K562 (cell line): ENCODE measurements at regions not wholly inside any gene's neighbourhood (a gene's known extent, or its start where the extent isn't known, plus 50 kb on each side); places are given as distances from the start of the nearest gene placed in this dataset.

Experiments used
- ATAC-seq: fragments of 200-7000 bp; cut with Tn5 transposase; 3 replicates; pipeline ENCODE4 v1.9.1; 2020; ENCODE audit warnings: moderate library complexity
- BruUV-seq: library from RNA; stranded (reverse); fragments of 400-500 nt; replicated peaks from 2 replicates; lab custom pipeline; 2021; lab: Mats Ljungman, UMichigan
- CTCF ChIA-PET: fragments of 300-600 bp; formaldehyde crosslinking; extraction: SDS; loops from one replicate; lab custom pipeline; 2021; ENCODE audit warnings: low intra/inter-chr PET ratio; lab: Yijun Ruan, JAX
- POLR2A ChIA-PET: fragments of 300-600, 350-650 bp; sonication (Branson Sonifier 250); formaldehyde crosslinking; extraction: SDS; loops from one replicate; lab custom pipeline; 2021; ENCODE audit warnings: antibody characterized with exemption, inconsistent platforms; lab: Yijun Ruan, JAX
- DNase-seq, 4 experiments: peaks; one replicate each; pipeline versions ENCODE4 v3.0.0 to v3.0.0-alpha.2; 2011 to 2018; ENCODE audit warnings: low spot score in 3 of 4, mixed read lengths in 3 of 4; ENCODE audit errors: extremely low read depth in 1 of 4
- FAIRE-seq: peaks from 2 replicates; lab custom pipeline; 2011; peaks lifted over from hg19 to GRCh38; lab: Jason Lieb, UNC
- H2AFZ ChIP-seq: 2 replicates; pipeline ENCODE4 v1.6.0; 2011; ENCODE audit warnings: low read depth, low read length, control low read depth, inconsistent platforms
- H3K27ac ChIP-seq: fragments of 200-600 bp; 3 replicates; pipeline ENCODE4 v1.8.0; 2011; ENCODE audit warnings: low read depth, mild to moderate bottlenecking, control low read depth, inconsistent platforms, low read length, moderate library complexity, mixed read lengths; ENCODE audit errors: extremely low read depth
- H3K27me3 ChIP-seq, 2 experiments: fragments of 300-600 bp in 1 of 2; 2 replicates in 1 of 2; 3 replicates in 1 of 2; pipeline versions ENCODE4 v1.6.0 to v1.8.0; 2011; ENCODE audit warnings: inconsistent platforms in 2 of 2, low read length in 2 of 2, mild to moderate bottlenecking in 1 of 2, mixed read lengths in 1 of 2, moderate library complexity in 1 of 2; ENCODE audit not compliant: control insufficient read depth in 2 of 2, insufficient read depth in 2 of 2
- H3K36me3 ChIP-seq: fragments of 300-600 bp; 3 replicates; pipeline ENCODE4 v1.8.0; 2011; ENCODE audit warnings: mild to moderate bottlenecking, low read length, inconsistent platforms; ENCODE audit not compliant: control insufficient read depth, insufficient read depth
- H3K4me1 ChIP-seq, 2 experiments: fragments of 200-600 bp in 1 of 2; replicated peaks in 1 of 2; 2 replicates in 1 of 2; 3 replicates in 1 of 2; pipeline versions ENCODE4 v1.5.1 to v1.8.0; 2011; ENCODE audit warnings: inconsistent platforms in 2 of 2, low read length in 2 of 2, mild to moderate bottlenecking in 1 of 2, mixed read lengths in 1 of 2, moderate library complexity in 1 of 2; ENCODE audit not compliant: control insufficient read depth in 2 of 2, insufficient read depth in 2 of 2
- H3K4me2 ChIP-seq: 2 replicates; pipeline ENCODE4 v1.6.1; 2011; ENCODE audit warnings: low read length, control low read depth, inconsistent platforms, mixed read lengths; ENCODE audit not compliant: insufficient read depth
- H3K4me3 ChIP-seq: fragments of 200-600 bp; sonication (generic), shearing (Covaris generic); 2 replicates; pipeline ENCODE4 v1.5.1; 2016; ENCODE audit warnings: control low read depth, inconsistent platforms
- H3K79me2 ChIP-seq: fragments of 200-600 bp; 3 replicates; pipeline ENCODE4 v1.8.0; 2011; ENCODE audit warnings: low read length, inconsistent platforms; ENCODE audit not compliant: control insufficient read depth, insufficient read depth
- H3K9ac ChIP-seq, 2 experiments: 2 replicates each; pipeline versions ENCODE4 v1.6.0 to v1.6.1; 2011; ENCODE audit warnings: low read depth in 2 of 2, low read length in 2 of 2, control low read depth in 1 of 2, inconsistent platforms in 1 of 2, mild to moderate bottlenecking in 1 of 2, mixed read lengths in 1 of 2; ENCODE audit not compliant: insufficient read depth in 1 of 2
- H3K9me1 ChIP-seq: one replicate; pipeline ENCODE4 v1.6.0; 2011; ENCODE audit warnings: inconsistent platforms, mild to moderate bottlenecking, low read length, moderate library complexity; ENCODE audit not compliant: control insufficient read depth, insufficient read depth
- H3K9me3 ChIP-seq: replicated peaks from 2 replicates; pipeline ENCODE4 v1.5.1; 2011; ENCODE audit warnings: low read depth, low read length, inconsistent platforms; ENCODE audit not compliant: control insufficient read depth, insufficient read depth
- H4K20me1 ChIP-seq: replicated peaks from 2 replicates; pipeline ENCODE4 v1.6.1; 2011; ENCODE audit warnings: low read length, inconsistent platforms, mixed read lengths; ENCODE audit not compliant: control insufficient read depth, insufficient read depth
- CREB3L1 ChIP-seq: fragments of 450-650 bp; IDR thresholded peaks from 2 replicates; pipeline ENCODE4 v1.6.1; 2014; ENCODE audit warnings: low read depth, mild to moderate bottlenecking, moderate library complexity, borderline replicate concordance
- CREB5 ChIP-seq: fragments of 250-450 bp; sonication (Bioruptor Pico); IDR thresholded peaks from 2 replicates; pipeline ENCODE4 v1.5.0; 2020; ENCODE audit warnings: mild to moderate bottlenecking
- DLX4 ChIP-seq: fragments of 250-450 bp; sonication (Bioruptor Pico); IDR thresholded peaks from 2 replicates; pipeline ENCODE4 v1.6.1; 2021; ENCODE audit warnings: mild to moderate bottlenecking
- FOXM1 ChIP-seq, 2 experiments: fragments of 450-650 bp in 1 of 2; sonication (generic) in 1 of 2; formaldehyde crosslinking in 1 of 2; IDR thresholded peaks; 2 replicates each; pipeline versions ENCODE4 v1.6.1 to v1.9.0; 2017 to 2022; ENCODE audit warnings: low read depth in 2 of 2, mild to moderate bottlenecking in 2 of 2, missing genetic modification reagents in 1 of 2, moderate library complexity in 1 of 2
- HNRNPUL1 ChIP-seq: fragments of 200-400 bp; formaldehyde crosslinking; IDR thresholded peaks from 2 replicates; pipeline ENCODE4 v1.6.1; 2017; ENCODE audit warnings: low read length
- KAT2B ChIP-seq: IDR thresholded peaks from one replicate; pipeline ENCODE4 v1.6.1; 2012; ENCODE audit warnings: low read depth, mild to moderate bottlenecking, control low read depth, inconsistent platforms, low read length, moderate library complexity
- MAFK ChIP-seq: IDR thresholded peaks from 2 replicates; pipeline ENCODE4 v1.6.1; 2011; ENCODE audit warnings: low read length, improper control_type of control experiment
- MEF2A ChIP-seq: IDR thresholded peaks from 2 replicates; pipeline ENCODE4 v1.6.1; 2011; ENCODE audit warnings: low read depth, mild to moderate bottlenecking, low read length, moderate library complexity; ENCODE audit not compliant: control insufficient read depth
- NR2C1 ChIP-seq, 2 experiments: fragments of 450-650 bp; IDR thresholded peaks; 2 replicates each; pipeline ENCODE4 v1.6.1; 2017; ENCODE audit warnings: mild to moderate bottlenecking in 2 of 2, antibody characterized with exemption in 1 of 2, inconsistent platforms in 1 of 2, missing compliant biosample characterization in 1 of 2, missing genetic modification characterization in 1 of 2
- POLR3G ChIP-seq: IDR thresholded peaks from 2 replicates; pipeline ENCODE4 v1.6.1; 2011; ENCODE audit not compliant: insufficient read length, insufficient replicate concordance; ENCODE audit errors: extremely low read depth
- PURB ChIP-seq: sonication (generic); formaldehyde crosslinking; IDR thresholded peaks from 2 replicates; pipeline ENCODE4 v1.9.0; 2021; ENCODE audit warnings: low read depth, mild to moderate bottlenecking, missing genetic modification reagents
- THRAP3 ChIP-seq: fragments of 450-650 bp; IDR thresholded peaks from 2 replicates; pipeline ENCODE4 v1.6.1; 2016; ENCODE audit warnings: mild to moderate bottlenecking, inconsistent platforms, borderline replicate concordance
- ZNF277 ChIP-seq: fragments of 250-450 bp; sonication (Bioruptor Pico); IDR thresholded peaks from 2 replicates; pipeline ENCODE4 v1.8.0; 2022; ENCODE audit warnings: inconsistent platforms, mild to moderate bottlenecking, moderate library complexity, borderline replicate concordance
- ZNF280B ChIP-seq: fragments of 250-450 bp; sonication (Bioruptor Pico); IDR thresholded peaks from 2 replicates; pipeline ENCODE4 v1.5.1; 2021; ENCODE audit warnings: mild to moderate bottlenecking
- ZNF644 ChIP-seq: fragments of 200-800 bp; sonication (Bioruptor generic); IDR thresholded peaks from 2 replicates; pipeline ENCODE4 v1.6.1; 2016; ENCODE audit warnings: low read depth, missing genetic modification characterization, missing compliant biosample characterization
- WGBS: fragments of 100-300 bp; shearing (Covaris generic); methylation state at CpG from one replicate; pipeline ENCODE4 v1.1.6; 2016; ENCODE audit warnings: low coverage, mixed read lengths; ENCODE audit not compliant: insufficient coverage; ENCODE audit errors: missing lambda C conversion rate; 5-methylcytosine and 5-hydroxymethylcytosine counted together
- in situ Hi-C: fragments of 300-500 bp; cut with MboI; formaldehyde crosslinking; loops from 4 replicates; pipeline ENCODE4 v1.15.0; 2018; ENCODE audit warnings: inconsistent platforms, mixed read lengths
- intact Hi-C: fragments of 100-400 bp; cut with micrococcal nuclease; formaldehyde crosslinking; loops from 2 replicates; pipeline ENCODE4 v1.14.2; 2022

- Histone ChIP-seq H3K9me1 (no peaks in the 10 kb centered on the region), H3K79me2 (no peaks in the 10 kb centered on the region), H3K4me2 (no peak overlapping the region), H2AFZ (no peak overlapping the region), H3K4me3 (no peak overlapping the region), H3K27ac (no peak overlapping the region), H3K36me3 (no peaks in the 10 kb centered on the region), H4K20me1 (no peaks in the 10 kb centered on the region), H3K9me3 (no peaks in the 10 kb centered on the region), H3K27me3 (no peaks in the 10 kb centered on the region), H3K4me1 (no peaks in the 10 kb centered on the region), H3K9ac (no peak overlapping the region)
- no peak for FAIRE-seq
- POLR2A ChIA-PET = no interaction called here
- intact Hi-C loops = no loop called here
- in situ Hi-C loops = no loop called here
- CTCF ChIA-PET = no interaction called here
- no peak for DNase-seq
- no TSS peak for BruUV-seq
- no peak for ATAC-seq
- WGBS = 0% methylated on average over 7 of the region's 7 CpGs
- TF ChIP-seq ZNF644 (tag) = no peak
- TF ChIP-seq FOXM1 (IDR thresholded peaks at IDR 0.05; ENCODE audit: low read depth) = no peak
- no peak for TF ChIP-seq FOXM1 (CRISPR knock-in tag; IDR thresholded peaks at IDR 0.05; ENCODE audit: low read depth)
- TF ChIP-seq CREB5 (CRISPR knock-in tag) = no peak
- TF ChIP-seq POLR3G = no peak
- TF ChIP-seq ZNF280B (CRISPR knock-in tag) = no peak
- no peak for TF ChIP-seq CREB3L1
- no peak for TF ChIP-seq ZNF277 (CRISPR knock-in tag)
- no peak for TF ChIP-seq MAFK
- TF ChIP-seq PURB (CRISPR knock-in tag) = no peak
- TF ChIP-seq MEF2A = no peak
- no peak for TF ChIP-seq DLX4 (CRISPR knock-in tag)
- no peak for TF ChIP-seq HNRNPUL1
- TF ChIP-seq THRAP3 = no peak
- no peak for TF ChIP-seq NR2C1 (IDR thresholded peaks at IDR 0.05)
- no peak for TF ChIP-seq NR2C1 (tag; IDR thresholded peaks at IDR 0.05)
- no peak for TF ChIP-seq KAT2B
These were observed 593.7 kb upstream of the CHAC2 start for GRCh38 chr2:53173698-53174455.
